Stomach (tissue), 8 donors: ENCODE measurements at regions not wholly inside any gene's neighbourhood (a gene's known extent, or its start where the extent isn't known, plus 50 kb on each side); places are given as distances from the start of the nearest gene placed in this dataset.
"Not testable (repeated sequence)": the region's sequence is repeated elsewhere in the genome, so short reads cannot be mapped to it uniquely, and the experiment has no call there.

ENCODE experiments used
- DNase-seq, 2 donors: peaks; one replicate each; pipeline versions ENCODE4 v3.0.0 to v3.0.0-alpha.2; 2013 to 2019
- H3K27ac ChIP-seq, 5 donors: fragments of 200-600 bp in 4 of 5; sonication (generic) in 4 of 5; one replicate each; pipeline ENCODE4 v1.5.1; 2013 to 2019; ENCODE audit warnings: mild to moderate bottlenecking in 1 of 5, moderate library complexity in 1 of 5
- H3K27me3 ChIP-seq, 3 donors: fragments of 200-600 bp; sonication (generic); one replicate each; pipeline ENCODE4 v1.5.1; 2017 to 2019; ENCODE audit warnings: mixed run types in 1 of 3
- H3K36me3 ChIP-seq, 4 donors: fragments of 200-600 bp; sonication (generic); 1 replicate in 3 of 4; 2 replicates in 1 of 4; pipeline ENCODE4 v1.5.1; 2016 to 2019
- H3K4me1 ChIP-seq, 4 donors: fragments of 200-600 bp; sonication (generic); one replicate each; pipeline ENCODE4 v1.5.1; 2016 to 2019
- H3K4me3 ChIP-seq, 4 donors: fragments of 200-600 bp; sonication (generic) in 3 of 4; one replicate each; pipeline ENCODE4 v1.5.1; 2016 to 2019; ENCODE audit warnings: mild to moderate bottlenecking in 1 of 4
- H3K9me3 ChIP-seq, 4 donors: fragments of 200-600 bp; sonication (generic); one replicate each; pipeline ENCODE4 v1.5.1; 2016 to 2019
- EP300 ChIP-seq: sonication (generic); formaldehyde crosslinking; IDR thresholded peaks from one replicate; pipeline ENCODE4 v1.6.1; 2017; ENCODE audit warnings: antibody characterized with exemption
- POLR2A ChIP-seq, 4 donors: fragments of 450-650 bp; IDR thresholded peaks; one replicate each; pipeline ENCODE4 v1.6.1; 2016; ENCODE audit warnings: antibody characterized with exemption in 4 of 4, control low read depth in 2 of 4, mild to moderate bottlenecking in 1 of 4, moderate library complexity in 1 of 4
- POLR2AphosphoS5 ChIP-seq, 3 donors: sonication (generic); formaldehyde crosslinking; IDR thresholded peaks; one replicate each; pipeline ENCODE4 v1.6.1; 2016; ENCODE audit warnings: antibody characterized with exemption in 3 of 3
- WGBS, 5 donors: extraction: QIAGEN DNeasy Blood & Tissue Kit in 3 of 5; methylation state at CpG; one replicate each; pipeline versions ENCODE4 v1.1.5 to v1.1.7; 2013 to 2018; 5-methylcytosine and 5-hydroxymethylcytosine counted together
- intact Hi-C: fragments of 100-400 bp; cut with DNase I; formaldehyde crosslinking; loops from one replicate; pipeline ENCODE4 v1.15.1; 2023; ENCODE audit warnings: low total_unique reads
- TF ChIP-seq, protein P1 (sequence below), 7 experiments: fragments of 450-650 bp in 4 of 7; fragments of 200-600 bp in 3 of 7; sonication (generic) in 3 of 7; IDR thresholded peaks; one replicate each; pipeline ENCODE4 v1.5.1; 2016 to 2019; ENCODE audit warnings: antibody characterized with exemption in 7 of 7, control low read depth in 2 of 7, mild to moderate bottlenecking in 1 of 7
- donor health status: healthy with polysubstance abuse.
- donor health status: Bipolar disorder and iron deficiency.
- donor health status: healthy.

DNA sequence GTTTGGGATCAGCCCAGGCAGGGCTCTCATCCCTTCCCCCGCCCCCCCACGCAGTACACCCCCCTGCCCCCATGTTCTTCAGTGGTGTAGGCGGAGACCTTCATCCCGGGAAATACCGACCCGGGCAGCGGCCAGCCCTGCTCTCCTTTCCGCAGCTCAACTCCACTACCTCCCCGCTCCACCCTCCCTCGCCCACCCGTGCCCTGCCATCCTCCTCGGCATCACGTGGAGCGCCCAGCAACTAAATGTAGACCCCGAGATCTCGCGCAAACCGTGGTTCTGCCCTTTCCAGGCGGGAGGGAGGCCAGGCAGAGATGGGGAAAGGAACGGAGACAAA, 1932.2 kb upstream of the DEFB115 start:
- DNase-seq: no peak
- peaks cover 0 to 19% (median 0%) of the 10 kb centered on the region in 4 donors for H3K4me1 ChIP-seq
- no peak overlapping the region for H3K4me3 ChIP-seq
- H3K27ac ChIP-seq: no peak overlapping the region
- WGBS, 5 donors: 50 to 81% (median 62%) methylated on average over 19 to 20 of the region's 20 CpGs
- no peaks in the 10 kb centered on the region for H3K36me3 ChIP-seq
- TF ChIP-seq EP300 (no peak), POLR2A (IDR thresholded peaks at IDR 0.05) (no peak), POLR2AphosphoS5 (IDR thresholded peaks at IDR 0.05) (no peak)
- TF ChIP-seq, protein P1, sequence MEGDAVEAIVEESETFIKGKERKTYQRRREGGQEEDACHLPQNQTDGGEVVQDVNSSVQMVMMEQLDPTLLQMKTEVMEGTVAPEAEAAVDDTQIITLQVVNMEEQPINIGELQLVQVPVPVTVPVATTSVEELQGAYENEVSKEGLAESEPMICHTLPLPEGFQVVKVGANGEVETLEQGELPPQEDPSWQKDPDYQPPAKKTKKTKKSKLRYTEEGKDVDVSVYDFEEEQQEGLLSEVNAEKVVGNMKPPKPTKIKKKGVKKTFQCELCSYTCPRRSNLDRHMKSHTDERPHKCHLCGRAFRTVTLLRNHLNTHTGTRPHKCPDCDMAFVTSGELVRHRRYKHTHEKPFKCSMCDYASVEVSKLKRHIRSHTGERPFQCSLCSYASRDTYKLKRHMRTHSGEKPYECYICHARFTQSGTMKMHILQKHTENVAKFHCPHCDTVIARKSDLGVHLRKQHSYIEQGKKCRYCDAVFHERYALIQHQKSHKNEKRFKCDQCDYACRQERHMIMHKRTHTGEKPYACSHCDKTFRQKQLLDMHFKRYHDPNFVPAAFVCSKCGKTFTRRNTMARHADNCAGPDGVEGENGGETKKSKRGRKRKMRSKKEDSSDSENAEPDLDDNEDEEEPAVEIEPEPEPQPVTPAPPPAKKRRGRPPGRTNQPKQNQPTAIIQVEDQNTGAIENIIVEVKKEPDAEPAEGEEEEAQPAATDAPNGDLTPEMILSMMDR (IDR thresholded peaks at IDR 0.05): no peak
- intact Hi-C loops: no loop called here
- H3K9me3 ChIP-seq: peaks cover 0 to 22% (median 7%) of the 10 kb centered on the region in 4 donors
- peaks cover 0 to 77% (median 0%) of the 10 kb centered on the region in 3 donors for H3K27me3 ChIP-seq

DNA sequence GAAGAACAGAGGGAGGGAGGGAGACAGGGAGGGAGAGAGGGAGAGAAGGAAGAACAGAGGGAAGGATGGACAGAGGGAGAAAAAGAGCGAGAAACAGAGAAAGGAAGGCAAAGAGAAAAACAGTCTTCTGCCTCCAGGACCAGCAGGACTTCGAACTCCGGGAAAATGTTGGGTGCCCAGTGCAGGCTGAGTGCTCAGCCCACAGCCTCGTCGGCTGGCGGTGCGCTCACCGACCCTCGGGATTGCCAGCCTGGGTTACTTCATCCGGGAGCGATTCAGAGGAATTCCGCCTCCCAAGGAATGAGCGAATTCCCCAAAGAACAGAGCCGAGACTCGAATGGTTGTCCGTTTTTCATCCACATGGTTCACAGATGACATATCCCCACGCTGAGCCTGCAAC, 1931.7 kb upstream of the DEFB115 start:
- intact Hi-C loops, H3K27ac ChIP-seq, H3K4me3 ChIP-seq, DNase-seq, H3K36me3 ChIP-seq: not testable (repeated sequence)
- Histone ChIP-seq H3K27me3 (peaks cover 0 to 77% (median 0%) of the 10 kb centered on the region in 3 donors), H3K4me1 (peaks cover 0 to 14% (median 0%) of the 10 kb centered on the region in 4 donors), H3K9me3 (peaks cover 4 to 26% (median 11%) of the 10 kb centered on the region in 4 donors)
- 44 to 85% (median 70%) methylated on average over 13 to 17 of the region's 17 CpGs for WGBS, 5 donors

DNA sequence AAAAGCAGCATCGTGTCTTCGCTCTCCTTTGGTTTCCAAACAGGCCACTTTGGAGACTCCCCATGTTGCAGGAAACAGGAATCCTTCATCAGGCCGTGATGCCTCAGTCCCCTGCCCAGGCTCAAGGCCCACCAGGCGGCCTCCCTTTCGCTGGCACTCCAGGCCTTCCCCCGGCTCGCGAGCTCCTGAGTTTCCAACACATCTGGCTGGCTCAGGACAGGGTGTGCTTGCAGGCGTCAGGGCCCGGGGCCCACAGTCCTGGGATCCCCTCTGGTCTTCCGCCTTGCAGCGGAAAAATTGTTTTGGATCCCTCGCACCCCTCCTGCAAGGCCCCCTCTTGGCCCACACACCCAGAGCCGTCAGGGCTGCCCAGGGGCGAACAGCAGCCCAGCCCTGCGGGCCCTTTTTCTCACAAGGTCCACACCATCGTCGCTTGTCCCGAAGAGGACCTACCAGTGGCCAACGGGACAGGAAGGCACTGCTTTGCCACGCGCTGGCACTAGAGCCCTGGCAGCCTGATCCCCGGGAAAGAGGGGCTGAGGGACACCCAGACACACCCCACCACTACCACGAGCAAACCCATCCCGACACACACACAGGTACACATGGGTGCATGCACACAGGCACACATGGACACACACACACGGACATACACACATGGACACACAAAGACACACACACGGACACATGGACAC, 1930.9 kb upstream of the DEFB115 start:
- H3K9me3 ChIP-seq: peaks cover 4 to 33% (median 15%) of the 10 kb centered on the region in 4 donors
- no peaks in the 10 kb centered on the region for H3K36me3 ChIP-seq
- H3K4me1 ChIP-seq: peaks cover 0 to 13% (median 0%) of the 10 kb centered on the region in 4 donors
- no peak overlapping the region for H3K4me3 ChIP-seq
- intact Hi-C loops: no loop called here
- H3K27ac ChIP-seq: no peak overlapping the region
- H3K27me3 ChIP-seq: peaks cover 0 to 77% (median 0%) of the 10 kb centered on the region in 3 donors
- no peak for TF ChIP-seq POLR2A (IDR thresholded peaks at IDR 0.05)
- TF ChIP-seq, protein P1 (IDR thresholded peaks at IDR 0.05): no peak
- no peak for TF ChIP-seq POLR2AphosphoS5 (IDR thresholded peaks at IDR 0.05)
- TF ChIP-seq EP300: no peak
- no peak for DNase-seq
- WGBS, 5 donors: 69 to 76% (median 74%) methylated on average over 27 of the region's 27 CpGs

DNA sequence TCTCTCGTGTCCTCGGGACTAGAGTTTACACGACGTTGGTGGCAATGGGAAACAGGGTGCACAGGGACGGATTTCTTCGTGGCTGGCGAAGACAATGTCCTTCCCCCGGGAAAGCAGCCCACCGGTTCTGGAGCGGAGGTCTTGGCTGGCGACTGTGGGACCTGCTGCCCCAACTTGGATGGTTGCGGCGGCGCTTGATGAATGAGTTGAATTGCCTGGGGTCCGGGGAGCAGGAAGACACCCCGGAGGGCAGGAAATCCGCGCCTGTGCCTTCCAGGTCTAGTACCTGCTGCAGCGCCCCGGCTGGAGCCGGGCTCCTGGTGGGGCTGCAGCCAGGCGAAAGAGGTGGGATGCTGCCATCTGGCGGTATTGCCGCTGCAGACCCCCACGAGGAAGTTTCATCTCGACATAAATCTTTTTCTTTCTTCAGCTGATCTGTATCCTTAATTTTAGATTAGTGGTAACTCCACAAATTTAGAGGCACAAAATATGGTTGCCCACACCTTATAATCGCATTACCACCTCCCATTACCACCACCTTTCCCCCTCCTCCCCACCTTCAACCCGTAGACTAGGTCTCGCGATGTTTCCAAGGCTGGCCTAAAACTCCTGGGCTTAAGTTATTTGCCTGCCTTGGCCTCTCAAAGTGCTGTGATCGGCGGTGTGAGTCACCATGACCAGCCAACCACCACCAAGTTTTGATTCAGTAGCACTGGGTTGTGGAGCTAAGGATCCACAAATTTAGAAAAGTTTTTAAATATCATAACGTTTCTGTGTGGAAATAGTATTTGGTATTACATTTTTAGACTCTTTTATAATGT, 1929.7 kb upstream of the DEFB115 start:
- H3K4me3 ChIP-seq, H3K36me3 ChIP-seq, intact Hi-C loops, DNase-seq, H3K27ac ChIP-seq: not testable (repeated sequence)
- 38 to 46% (median 43%) methylated on average over 32 to 33 of the region's 33 CpGs for WGBS, 5 donors
- TF ChIP-seq, protein P1 (IDR thresholded peaks at IDR 0.05): peak in 3 of 7 experiments; percentile 10 to 29 (median 23)
- Histone ChIP-seq H3K27me3 (peaks cover 0 to 65% (median 0%) of the 10 kb centered on the region in 3 donors), H3K9me3 (peaks cover 4 to 33% (median 15%) of the 10 kb centered on the region in 4 donors), H3K4me1 (peaks cover 0 to 13% (median 0%) of the 10 kb centered on the region in 4 donors)

DNA sequence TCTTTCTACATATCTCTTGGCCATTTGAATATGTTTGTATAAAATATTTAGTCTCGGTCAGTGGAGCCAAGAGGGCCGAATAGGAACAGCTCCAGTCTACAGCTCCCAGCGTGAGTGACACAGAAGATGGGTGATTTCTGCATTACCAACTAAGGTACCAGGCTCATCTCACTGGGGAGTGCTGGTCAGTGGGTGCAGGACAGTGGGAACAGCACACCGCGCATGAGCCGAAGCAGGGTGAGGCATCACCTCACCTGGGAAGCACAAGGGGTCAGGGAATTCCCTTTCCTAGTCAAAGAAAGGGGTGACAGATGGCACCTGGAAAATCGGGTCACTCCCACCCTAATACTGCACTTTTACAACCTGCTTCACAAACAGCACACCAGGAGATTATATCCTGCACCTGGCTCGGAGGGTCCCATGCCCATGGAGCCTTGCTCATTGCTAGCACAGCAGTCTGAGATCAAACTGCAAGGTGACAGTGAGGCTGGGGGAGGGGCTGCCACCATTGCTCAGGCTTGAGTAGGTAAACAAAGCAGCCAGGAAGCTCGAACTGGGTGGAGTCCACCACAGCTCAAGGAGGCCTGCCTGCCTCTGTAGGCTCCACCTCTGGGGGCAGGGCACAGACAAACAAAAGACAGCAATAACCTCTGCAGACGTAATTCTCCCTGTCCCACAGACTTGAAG, 1926.9 kb upstream of the DEFB115 start:
- H3K36me3 ChIP-seq, H3K27ac ChIP-seq, DNase-seq, H3K4me1 ChIP-seq, intact Hi-C loops, H3K4me3 ChIP-seq: not testable (repeated sequence)
- Histone ChIP-seq H3K9me3 (peaks cover 4 to 39% (median 27%) of the 10 kb centered on the region in 4 donors), H3K27me3 (peaks cover 0 to 37% (median 0%) of the 10 kb centered on the region in 3 donors)
- WGBS, 5 donors: 51 to 56% (median 53%) methylated on average over 10 of the region's 10 CpGs
